Stimulated activated naive CD4-positive, alpha-beta T cell (primary cell): ENCODE measurements at regions not wholly inside any gene's neighbourhood (a gene's known extent, or its start where the extent isn't known, plus 50 kb on each side); places are given as distances from the start of the nearest gene placed in this dataset.

ENCODE experiments used
- DNase-seq, 6 experiments: peaks; one replicate each; lab custom pipeline; 2025; lab: John Stamatoyannopoulos, UW

DNA sequence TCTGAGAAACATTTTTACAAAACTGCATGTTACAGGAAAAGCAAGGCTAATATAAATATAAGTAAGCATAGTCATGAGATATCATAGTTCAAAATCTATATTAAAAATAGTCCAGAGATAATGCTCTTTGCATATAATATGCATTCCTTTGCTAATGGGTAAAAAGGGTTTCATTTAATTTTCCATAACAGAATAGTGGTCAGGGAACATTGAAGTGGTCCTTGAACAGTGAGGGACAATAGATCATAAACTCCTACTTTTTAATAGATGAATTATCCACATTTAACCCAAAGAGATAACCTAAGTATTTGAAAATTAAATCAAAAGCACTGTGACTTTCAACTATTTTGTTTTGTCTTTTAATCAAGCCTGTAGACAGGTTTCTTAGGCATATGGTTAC, 243.1 kb upstream of the ADGRB3 start:
- DNase-seq = no peak

DNA sequence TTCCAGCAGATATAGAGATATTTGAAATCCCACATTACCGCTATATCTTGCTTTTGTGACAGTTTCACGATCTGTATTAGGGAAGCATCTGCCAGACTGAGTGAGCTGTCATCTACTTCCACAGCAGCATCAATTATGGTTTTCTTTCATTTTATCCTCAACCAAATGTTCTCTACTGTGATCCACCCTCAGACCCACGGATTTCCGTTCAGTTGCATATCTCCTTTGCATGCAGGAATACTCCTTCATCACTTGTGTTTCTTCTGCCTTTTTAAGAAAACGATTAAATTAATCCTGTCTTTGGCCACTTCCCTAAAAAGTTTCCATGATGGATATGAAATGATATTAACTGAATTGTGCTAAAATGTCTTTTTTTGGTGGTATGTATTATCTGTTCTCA, 262.1 kb upstream of the ADGRB3 start:
- no peak for DNase-seq

DNA sequence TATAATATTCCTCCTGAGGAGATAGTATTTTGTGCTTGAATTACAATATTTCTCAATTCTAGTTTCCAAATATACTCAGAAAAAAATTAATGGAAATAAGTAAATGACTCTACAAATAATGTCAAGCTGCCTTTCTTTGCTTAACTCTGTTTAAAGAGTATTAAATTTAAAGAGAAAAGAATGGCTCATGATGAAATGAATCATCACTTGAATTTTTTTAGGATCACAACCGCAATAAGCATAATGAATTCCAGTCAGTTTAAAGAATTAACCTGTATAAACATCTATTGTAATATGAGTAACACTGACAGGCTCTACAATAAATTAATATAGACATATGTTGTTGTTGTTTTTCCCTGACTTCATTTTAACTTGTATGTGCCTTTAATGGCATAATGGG, 266.2 kb upstream of the ADGRB3 start:
- no peak for DNase-seq

- no peak for DNase-seq
These were observed 270.7 kb upstream of the ADGRB3 start for GRCh38 chr6:68364271-68364805.

DNA sequence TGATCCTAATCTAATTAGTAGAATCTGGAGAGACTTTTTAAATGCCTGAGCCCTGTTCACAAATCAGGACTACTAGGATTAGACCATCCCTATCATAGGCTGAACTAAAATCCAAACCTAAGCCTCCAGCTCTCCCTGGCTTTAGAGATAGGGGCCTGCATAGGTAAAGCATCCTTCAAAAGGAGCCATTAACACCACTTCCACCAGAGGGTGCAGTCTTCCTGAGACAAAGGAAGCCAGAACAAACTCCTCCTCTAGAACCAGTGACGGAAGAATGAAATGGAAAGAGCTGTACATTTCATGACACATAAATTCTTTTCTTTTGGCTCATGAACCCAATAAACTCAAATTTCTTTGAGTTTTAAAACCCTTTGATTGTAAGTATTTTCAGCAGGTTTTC, 291.2 kb upstream of the ADGRB3 start:
- DNase-seq = no peak

- no peak for DNase-seq
These were observed 292.8 kb upstream of the ADGRB3 start for GRCh38 chr6:68342286-68342685.

- DNase-seq = no peak
These were observed 295.5 kb upstream of the ADGRB3 start for GRCh38 chr6:68339488-68340131.

DNA sequence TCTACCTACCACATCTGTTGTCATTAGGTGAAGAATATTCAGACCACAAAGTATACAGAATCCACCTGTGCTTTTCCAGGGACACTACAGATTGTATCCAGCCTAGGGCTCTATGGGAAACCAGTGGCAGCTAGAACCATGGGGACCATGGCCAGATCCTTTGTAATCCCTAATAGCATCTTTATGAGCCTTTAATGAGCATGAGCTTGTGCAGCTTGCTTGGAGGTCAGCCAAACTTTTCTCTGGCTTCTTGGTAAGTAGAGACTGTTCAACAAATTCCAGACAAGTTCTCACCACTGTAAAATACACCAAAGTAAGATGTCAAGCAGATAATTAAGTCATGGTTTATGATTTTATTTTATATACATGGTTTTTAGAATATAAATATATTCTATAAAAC, 301.6 kb upstream of the ADGRB3 start:
- DNase-seq = no peak

DNA sequence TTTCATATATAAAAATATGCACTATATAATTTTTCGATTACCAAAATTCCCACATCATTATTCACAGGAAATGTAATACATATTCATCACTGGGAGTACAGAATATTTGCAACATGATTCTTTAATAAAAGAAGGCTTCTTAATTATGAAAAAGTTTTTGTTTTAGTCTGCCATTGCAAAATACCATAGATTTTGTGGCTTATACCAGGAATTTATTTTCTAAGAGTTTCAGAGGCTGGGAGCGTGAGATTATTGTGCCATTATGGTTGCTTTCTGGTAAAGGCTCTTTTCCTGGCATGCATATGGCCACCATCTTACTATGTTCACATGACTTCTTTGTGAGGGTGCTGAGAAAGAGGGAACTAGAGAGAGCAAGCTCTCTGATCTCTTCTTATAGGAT, 306.9 kb upstream of the ADGRB3 start:
- DNase-seq = no peak

- DNase-seq = no peak
These were observed 308.3 kb upstream of the ADGRB3 start for GRCh38 chr6:68326762-68327161.

GRCh38 chr6:68317366-68317765, 317.7 kb upstream of the ADGRB3 start:
- DNase-seq = no peak

DNA sequence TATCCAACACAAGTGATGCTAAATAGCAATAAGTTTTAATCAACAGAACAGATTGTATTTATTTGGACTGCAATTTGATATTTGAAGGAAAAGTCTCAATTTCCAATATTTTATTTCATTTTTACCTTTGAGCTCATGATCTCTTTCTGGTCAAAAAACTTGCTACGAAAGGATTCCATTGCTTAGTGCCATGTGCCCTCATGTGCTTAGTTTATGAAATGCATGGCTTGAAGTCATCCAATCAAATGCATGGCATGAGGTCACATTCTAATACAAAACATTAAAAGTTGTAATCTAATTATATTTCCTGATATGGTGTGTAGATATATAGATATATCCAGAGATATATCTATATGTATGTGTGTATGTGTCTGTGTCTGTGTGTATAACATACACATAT, 321.2 kb upstream of the ADGRB3 start:
- DNase-seq = no peak

DNA sequence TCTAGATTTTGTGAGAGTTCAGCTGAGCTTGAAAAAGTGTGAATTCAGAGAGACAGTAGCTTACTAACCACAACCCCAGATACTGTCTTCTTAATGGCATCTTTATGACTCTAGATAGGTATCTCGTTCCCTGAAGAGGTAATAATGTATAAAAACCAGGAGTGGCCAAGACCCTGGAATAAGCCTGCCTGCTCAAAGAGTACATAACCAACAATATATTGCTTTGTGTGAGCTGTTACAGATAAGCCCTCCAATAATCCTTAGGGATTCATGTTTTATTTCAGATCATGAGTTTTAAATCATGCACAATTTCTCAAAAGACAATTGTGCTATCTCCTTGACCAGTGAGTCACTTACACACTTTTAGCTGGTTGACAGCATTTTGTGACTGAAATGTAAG, 327.8 kb upstream of the ADGRB3 start:
- no peak for DNase-seq

DNA sequence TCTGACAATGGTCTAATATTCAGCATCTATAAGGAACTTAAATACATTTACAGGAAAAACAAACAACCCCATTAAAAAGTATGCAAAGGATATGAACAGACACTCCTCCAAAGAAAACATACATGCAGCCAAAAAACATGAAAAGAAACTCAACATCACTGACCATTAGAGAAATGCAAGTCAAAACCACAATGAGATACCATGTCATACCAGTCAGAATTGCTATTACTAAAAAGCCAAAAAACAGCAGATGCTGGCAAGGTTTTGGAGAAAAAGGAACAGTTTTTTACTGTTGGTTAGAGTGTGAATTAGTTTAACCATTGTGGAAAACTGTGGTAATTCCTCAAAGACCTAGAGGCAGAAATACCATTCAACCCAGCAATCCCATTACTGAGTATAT, 339.0 kb upstream of the ADGRB3 start:
- no peak for DNase-seq

- no peak for DNase-seq
These were observed 352.4 kb upstream of the ADGRB3 start for GRCh38 chr6:68282646-68283045.

DNA sequence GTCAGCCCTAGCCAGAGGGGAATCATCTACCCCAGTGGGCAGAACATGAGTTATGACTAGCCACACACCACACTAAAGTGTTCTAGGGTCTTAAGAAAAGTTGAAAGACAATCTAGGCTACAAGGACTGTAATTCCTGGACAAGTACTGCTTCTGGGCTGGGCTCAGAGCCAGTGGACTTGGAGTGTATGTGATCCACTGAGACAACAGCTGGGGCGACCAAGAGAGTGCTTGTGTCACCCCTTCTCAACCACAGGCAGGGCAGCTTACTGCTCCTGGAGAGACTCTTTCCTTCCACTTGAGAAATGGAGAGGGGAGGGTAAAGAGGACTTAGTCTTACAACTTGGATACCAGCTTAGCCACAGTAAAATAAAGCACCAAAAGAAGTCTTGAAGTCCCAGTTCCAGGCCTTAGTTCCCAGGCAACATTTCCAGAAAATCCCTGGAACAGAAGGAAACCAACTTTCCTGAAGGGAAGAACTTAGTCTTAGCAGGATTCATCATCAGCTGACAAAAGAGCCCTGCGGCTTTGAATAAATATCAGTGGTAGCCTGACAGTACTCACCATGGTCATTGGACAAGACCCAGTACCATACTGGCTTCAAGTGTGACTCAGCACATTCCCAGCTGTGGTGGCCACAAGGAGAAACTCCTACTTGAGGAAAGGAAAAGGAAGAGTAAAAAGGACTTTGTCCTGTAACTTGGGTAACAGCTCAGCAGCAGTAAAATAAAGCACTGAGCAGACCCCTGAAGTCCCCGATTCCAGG, 355.1 kb upstream of the ADGRB3 start:
- DNase-seq = no peak

- no peak for DNase-seq
These were observed 361.8 kb upstream of the ADGRB3 start for GRCh38 chr6:68273297-68273696.

GRCh38 chr6:68256391-68256790, 378.7 kb upstream of the ADGRB3 start:
- DNase-seq = no peak

GRCh38 chr6:68252632-68253031, 382.4 kb upstream of the ADGRB3 start:
- DNase-seq = no peak

- no peak for DNase-seq
These were observed 387.3 kb upstream of the ADGRB3 start for GRCh38 chr6:68247782-68248181.

DNA sequence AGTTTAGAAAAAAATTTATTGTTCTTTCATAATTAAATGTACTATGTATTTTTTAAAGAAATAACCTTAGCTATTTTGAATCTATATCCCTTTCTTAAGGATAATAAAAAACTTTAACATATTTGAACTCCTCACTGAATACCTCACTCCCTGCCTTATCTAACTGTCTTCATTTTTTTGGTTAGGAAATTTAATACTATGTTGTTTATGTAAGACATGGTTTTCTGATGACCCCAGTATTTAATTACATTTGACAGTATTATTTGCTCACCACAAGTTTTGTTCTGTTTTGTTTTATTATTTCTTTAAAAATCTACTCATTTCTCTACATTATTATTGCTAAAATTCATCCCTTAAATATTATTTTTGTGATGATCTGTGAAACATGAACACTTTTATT, 394.4 kb upstream of the ADGRB3 start:
- DNase-seq = no peak

- DNase-seq = no peak
These were observed 396.0 kb upstream of the ADGRB3 start for GRCh38 chr6:68239034-68239433.

- DNase-seq = no peak
These were observed 396.9 kb upstream of the ADGRB3 start for GRCh38 chr6:68238097-68238601.
